NCI-H1092 treated with DMSO at 0.1 percent for 48 hours (cell line): ENCODE measurements at regions not wholly inside any gene's neighbourhood (a gene's known extent, or its start where the extent isn't known, plus 50 kb on each side); places are given as distances from the start of the nearest gene placed in this dataset.

Experiments used
- DNase-seq: peaks from one replicate; lab custom pipeline; 2025; lab: John Stamatoyannopoulos, UW

- DNase-seq = no peak
Observed at GRCh38 chr2:129765678-129766351, 213.7 kb upstream of the RAB6C start.

GRCh38 chr2:129766374-129766993 is 213.0 kb upstream of the RAB6C start:
- no peak for DNase-seq

GRCh38 chr2:129767346-129768035 is 212.0 kb upstream of the RAB6C start:
- DNase-seq = no peak

- no peak for DNase-seq
Observed at GRCh38 chr2:129768036-129768386, 211.5 kb upstream of the RAB6C start.

- no peak for DNase-seq
Observed at GRCh38 chr2:129768485-129769184, 210.8 kb upstream of the RAB6C start.

- DNase-seq = no peak
Observed at GRCh38 chr2:129769185-129769991, 210.1 kb upstream of the RAB6C start.

- DNase-seq = no peak
Observed at GRCh38 chr2:129771418-129772189, 207.9 kb upstream of the RAB6C start.

- DNase-seq = no peak
Observed at GRCh38 chr2:129772190-129772579, 207.3 kb upstream of the RAB6C start.

- no peak for DNase-seq
Observed at GRCh38 chr2:129775952-129776653, 203.4 kb upstream of the RAB6C start.

- DNase-seq = no peak
Observed at GRCh38 chr2:129777146-129777545, 202.3 kb upstream of the RAB6C start.

- no peak for DNase-seq
Observed at GRCh38 chr2:129777762-129778583, 201.5 kb upstream of the RAB6C start.

GRCh38 chr2:129778584-129778877 is 200.9 kb upstream of the RAB6C start:
- no peak for DNase-seq

GRCh38 chr2:129779783-129780182 is 199.7 kb upstream of the RAB6C start:
- no peak for DNase-seq

GRCh38 chr2:129780316-129781270 is 198.9 kb upstream of the RAB6C start:
- DNase-seq = no peak

GRCh38 chr2:129781749-129782632 is 197.5 kb upstream of the RAB6C start:
- DNase-seq = no peak

- DNase-seq = no peak
Observed at GRCh38 chr2:129782633-129782990, 196.9 kb upstream of the RAB6C start.

GRCh38 chr2:129784486-129784885 is 195.0 kb upstream of the RAB6C start:
- DNase-seq = no peak

- no peak for DNase-seq
Observed at GRCh38 chr2:129791712-129792111, 187.8 kb upstream of the RAB6C start.
